SU-DHL-6 (cell line): ENCODE measurements at regions not wholly inside any gene's neighbourhood (a gene's known extent, or its start where the extent isn't known, plus 50 kb on each side); places are given as distances from the start of the nearest gene placed in this dataset.

Source experiments
- H2AFZ ChIP-seq: fragments of 200-600 bp; sonication (generic); 2 replicates; pipeline ENCODE4 v1.6.1; 2014; ENCODE audit warnings: low read depth, mild to moderate bottlenecking, moderate library complexity, mixed read lengths, antibody characterized with exemption, low read length; ENCODE audit not compliant: severe bottlenecking
- H3F3A ChIP-seq: fragments of 200-600 bp; shearing (Covaris generic); 2 replicates; pipeline ENCODE4 v1.6.0; 2016; ENCODE audit warnings: antibody characterized with exemption, mild to moderate bottlenecking; ENCODE audit not compliant: insufficient read depth
- H3K27ac ChIP-seq: fragments of 200-600 bp; sonication (generic); 2 replicates; pipeline ENCODE4 v1.5.1; 2016; ENCODE audit warnings: low read depth, mild to moderate bottlenecking, low read length, moderate library complexity, mixed read lengths
- H3K27me3 ChIP-seq: fragments of 200-600 bp; sonication (generic), shearing (Covaris generic); 2 replicates; pipeline ENCODE4 v1.6.0; 2014; ENCODE audit warnings: mild to moderate bottlenecking, low read length
- H3K36me3 ChIP-seq: fragments of 200-600 bp; sonication (generic); 2 replicates; pipeline ENCODE4 v1.6.1; 2014; ENCODE audit warnings: mild to moderate bottlenecking, low read length, mixed read lengths
- H3K4me2 ChIP-seq: fragments of 300-600, 200-600 bp; shearing (Covaris generic), sonication (generic); 2 replicates; pipeline ENCODE4 v1.6.0; 2014; ENCODE audit warnings: low read length, low read depth, mild to moderate bottlenecking; ENCODE audit not compliant: poor library complexity, severe bottlenecking
- H3K4me3 ChIP-seq: fragments of 200-600 bp; sonication (generic); 2 replicates; pipeline ENCODE4 v1.5.1; 2014; ENCODE audit warnings: antibody characterized with exemption, low read length, mild to moderate bottlenecking, mixed read lengths; ENCODE audit not compliant: insufficient read depth, poor library complexity, severe bottlenecking
- H3K79me2 ChIP-seq: fragments of 200-600 bp; sonication (generic); 2 replicates; pipeline ENCODE4 v1.6.1; 2014; ENCODE audit warnings: mild to moderate bottlenecking, low read length, moderate library complexity; ENCODE audit not compliant: insufficient read depth
- H3K9ac ChIP-seq: fragments of 200-600 bp; sonication (generic); 2 replicates; pipeline ENCODE4 v1.7.0; 2014; ENCODE audit warnings: mild to moderate bottlenecking, low read length
- H3K9me2 ChIP-seq: fragments of 200-600 bp; sonication (generic); replicated peaks from 2 replicates; pipeline ENCODE4 v1.6.1; 2014; ENCODE audit warnings: low read length; ENCODE audit not compliant: insufficient read depth
- H3K9me3 ChIP-seq: fragments of 200-600 bp; sonication (generic); 2 replicates; pipeline ENCODE4 v1.6.1; 2014; ENCODE audit warnings: low read length, mixed read lengths; ENCODE audit not compliant: insufficient read depth
- H4K20me1 ChIP-seq: fragments of 200-600 bp; sonication (generic); 2 replicates; pipeline ENCODE4 v1.6.1; 2014; ENCODE audit warnings: low read depth, mild to moderate bottlenecking, antibody characterized with exemption, low read length, moderate library complexity, mixed read lengths
- EZH2phosphoT487 ChIP-seq: fragments of 200-600 bp; sonication (generic), shearing (Covaris generic); conservative IDR thresholded peaks from 2 replicates; pipeline ENCODE4 v1.6.1; 2018; ENCODE audit warnings: mild to moderate bottlenecking, antibody characterized with exemption, low read length, moderate library complexity, mixed read lengths
- TF ChIP-seq, protein P1 (sequence below): fragments of 200-600 bp; sonication (generic); IDR thresholded peaks from one replicate; pipeline ENCODE4 v1.5.1; 2017; ENCODE audit warnings: antibody characterized with exemption, mild to moderate bottlenecking, low read length, moderate library complexity; ENCODE audit not compliant: insufficient read depth, poor library complexity, severe bottlenecking

DNA sequence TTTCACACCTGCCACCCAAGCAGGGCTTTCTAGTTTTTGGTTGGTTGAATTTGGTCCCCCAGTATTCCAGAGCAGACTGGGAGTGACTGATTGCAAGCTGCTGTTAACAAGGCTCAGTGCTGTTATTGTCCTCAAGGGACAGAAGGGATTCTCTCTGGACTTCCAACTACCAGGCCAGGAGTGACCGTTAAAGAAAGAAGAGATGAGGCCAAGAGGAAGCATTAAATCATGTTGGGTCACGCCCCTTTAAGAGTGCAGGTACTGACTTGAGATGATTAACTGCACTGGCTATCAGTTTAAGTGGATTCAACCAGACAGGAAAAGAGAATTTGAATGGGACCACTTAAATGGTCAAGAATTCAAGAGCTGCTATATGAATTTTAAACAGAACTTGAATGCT, 220.8 kb upstream of the PCSK5 start:
- Histone ChIP-seq H3K9me2 (no peaks in the 10 kb centered on the region; the same call in 1 of the 2 replicates), H3K4me3 (no peak overlapping the region), H3K36me3 (no peaks in the 10 kb centered on the region), H2AFZ (no peak overlapping the region), H3K9me3 (no peaks in the 10 kb centered on the region), H3K27ac (no peak overlapping the region), H3F3A (no peaks in the 10 kb centered on the region), H3K27me3 (no peaks in the 10 kb centered on the region), H3K79me2 (no peaks in the 10 kb centered on the region), H3K4me2 (no peak overlapping the region), H4K20me1 (no peaks in the 10 kb centered on the region), H3K9ac (no peak overlapping the region)
- TF ChIP-seq, protein P1, sequence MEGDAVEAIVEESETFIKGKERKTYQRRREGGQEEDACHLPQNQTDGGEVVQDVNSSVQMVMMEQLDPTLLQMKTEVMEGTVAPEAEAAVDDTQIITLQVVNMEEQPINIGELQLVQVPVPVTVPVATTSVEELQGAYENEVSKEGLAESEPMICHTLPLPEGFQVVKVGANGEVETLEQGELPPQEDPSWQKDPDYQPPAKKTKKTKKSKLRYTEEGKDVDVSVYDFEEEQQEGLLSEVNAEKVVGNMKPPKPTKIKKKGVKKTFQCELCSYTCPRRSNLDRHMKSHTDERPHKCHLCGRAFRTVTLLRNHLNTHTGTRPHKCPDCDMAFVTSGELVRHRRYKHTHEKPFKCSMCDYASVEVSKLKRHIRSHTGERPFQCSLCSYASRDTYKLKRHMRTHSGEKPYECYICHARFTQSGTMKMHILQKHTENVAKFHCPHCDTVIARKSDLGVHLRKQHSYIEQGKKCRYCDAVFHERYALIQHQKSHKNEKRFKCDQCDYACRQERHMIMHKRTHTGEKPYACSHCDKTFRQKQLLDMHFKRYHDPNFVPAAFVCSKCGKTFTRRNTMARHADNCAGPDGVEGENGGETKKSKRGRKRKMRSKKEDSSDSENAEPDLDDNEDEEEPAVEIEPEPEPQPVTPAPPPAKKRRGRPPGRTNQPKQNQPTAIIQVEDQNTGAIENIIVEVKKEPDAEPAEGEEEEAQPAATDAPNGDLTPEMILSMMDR: no peak
- no peak for TF ChIP-seq EZH2phosphoT487

DNA sequence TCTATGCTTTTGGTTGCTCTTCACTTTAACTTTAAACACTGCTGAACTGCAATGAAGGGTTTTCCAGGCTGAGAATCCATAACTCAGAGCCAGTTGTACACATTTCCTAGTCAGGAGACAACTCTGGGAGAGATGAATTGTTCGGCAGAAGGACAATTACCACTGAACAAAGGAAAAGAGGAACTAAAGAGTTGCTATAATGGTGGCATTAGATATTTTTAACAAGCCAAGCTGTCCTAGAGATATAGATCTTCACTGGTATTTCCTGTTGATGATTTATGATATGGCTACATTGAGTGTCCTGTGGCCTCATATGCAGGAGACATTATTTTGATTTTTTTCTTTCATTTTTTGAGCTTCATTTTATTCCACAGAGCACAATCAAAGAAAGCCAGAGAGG, 219.1 kb upstream of the PCSK5 start:
- no peaks in the 10 kb centered on the region for H4K20me1 ChIP-seq
- no peaks in the 10 kb centered on the region for H3K79me2 ChIP-seq
- no peak overlapping the region for H3K27ac ChIP-seq
- H2AFZ ChIP-seq: no peak overlapping the region
- H3K36me3 ChIP-seq: no peaks in the 10 kb centered on the region
- no peaks in the 10 kb centered on the region for H3K27me3 ChIP-seq
- H3K9ac ChIP-seq: no peak overlapping the region
- TF ChIP-seq, protein P1: no peak
- TF ChIP-seq EZH2phosphoT487: no peak
- H3F3A ChIP-seq: no peaks in the 10 kb centered on the region
- no peak overlapping the region for H3K4me2 ChIP-seq
- H3K4me3 ChIP-seq: no peak overlapping the region
- H3K9me2 ChIP-seq: no peaks in the 10 kb centered on the region; the same call in 1 of the 2 replicates
- no peaks in the 10 kb centered on the region for H3K9me3 ChIP-seq

DNA sequence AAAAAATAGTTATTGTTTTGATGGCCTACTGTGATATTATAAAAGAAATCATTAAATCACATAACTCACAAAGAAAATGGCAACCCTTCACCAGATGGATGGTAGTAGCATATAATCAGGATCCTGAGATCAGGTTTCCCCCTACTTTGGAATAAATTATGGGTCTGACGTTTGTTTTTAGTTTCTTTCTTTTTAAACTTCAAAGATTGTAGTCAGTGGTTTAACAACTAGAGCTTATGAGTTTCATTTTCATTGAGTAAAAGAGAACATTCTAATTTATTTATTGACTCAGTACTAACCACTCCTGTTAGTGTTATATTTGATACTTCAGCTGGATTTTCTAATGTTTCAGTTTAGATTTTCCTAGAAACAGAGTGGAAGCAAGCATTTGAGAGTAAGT, 218.0 kb upstream of the PCSK5 start:
- Histone ChIP-seq H3F3A (no peaks in the 10 kb centered on the region), H4K20me1 (no peaks in the 10 kb centered on the region), H3K36me3 (no peaks in the 10 kb centered on the region), H3K27me3 (no peaks in the 10 kb centered on the region), H3K9ac (no peak overlapping the region), H3K79me2 (no peaks in the 10 kb centered on the region), H3K9me3 (no peaks in the 10 kb centered on the region), H3K4me3 (no peak overlapping the region), H3K9me2 (no peaks in the 10 kb centered on the region; the same call in 1 of the 2 replicates), H3K27ac (no peak overlapping the region), H2AFZ (no peak overlapping the region), H3K4me2 (no peak overlapping the region)
- TF ChIP-seq, protein P1: no peak
- no peak for TF ChIP-seq EZH2phosphoT487
